GDM1 (cell line): ENCODE measurements at regions not wholly inside any gene's neighbourhood (a gene's known extent, or its start where the extent isn't known, plus 50 kb on each side); places are given as distances from the start of the nearest gene placed in this dataset.
A peak's percentile ranks its signal among the peaks of the same experiment; 100 is the strongest.
"Not testable (repeated sequence)": the region's sequence is repeated elsewhere in the genome, so short reads cannot be mapped to it uniquely, and the experiment has no call there.

Experiments used
- DNase-seq: peaks from one replicate; lab custom pipeline; 2025; lab: John Stamatoyannopoulos, UW

- no peak for DNase-seq
Observed at GRCh38 chr14:71783088-71783487, 149.1 kb upstream of the RGS6 start.

- no peak for DNase-seq
Observed at GRCh38 chr14:71783786-71784185, 148.4 kb upstream of the RGS6 start.

- DNase-seq = no peak
Observed at GRCh38 chr14:71789005-71789404, 143.2 kb upstream of the RGS6 start.

GRCh38 chr14:71799841-71800240, 132.4 kb upstream of the RGS6 start:
- no peak for DNase-seq

GRCh38 chr14:71800878-71801277, 131.4 kb upstream of the RGS6 start:
- DNase-seq = no peak

GRCh38 chr14:71803539-71804260, 128.5 kb upstream of the RGS6 start:
- DNase-seq = no peak

GRCh38 chr14:71804992-71805391, 127.2 kb upstream of the RGS6 start:
- DNase-seq = no peak

- DNase-seq = not testable (repeated sequence)
Observed at GRCh38 chr14:71807049-71807448, 125.2 kb upstream of the RGS6 start.

GRCh38 chr14:71810800-71811199, 121.4 kb upstream of the RGS6 start:
- not testable (repeated sequence) for DNase-seq

- DNase-seq = no peak
Observed at GRCh38 chr14:71812693-71813092, 119.5 kb upstream of the RGS6 start.

GRCh38 chr14:71815110-71815509, 117.1 kb upstream of the RGS6 start:
- no peak for DNase-seq

- DNase-seq = no peak
Observed at GRCh38 chr14:71824816-71825215, 107.4 kb upstream of the RGS6 start.

GRCh38 chr14:71833476-71833875, 98.8 kb upstream of the RGS6 start:
- no peak for DNase-seq

GRCh38 chr14:71834284-71835204, 97.7 kb upstream of the RGS6 start:
- DNase-seq = no peak

GRCh38 chr14:71852181-71852580, 80.0 kb upstream of the RGS6 start:
- no peak for DNase-seq

GRCh38 chr14:71855399-71856036, 76.7 kb upstream of the RGS6 start:
- peak; percentile 16 for DNase-seq

- peak; percentile 2 for DNase-seq
Observed at GRCh38 chr14:71856199-71856919, 75.9 kb upstream of the RGS6 start.

- no peak for DNase-seq
Observed at GRCh38 chr14:71863049-71863448, 69.2 kb upstream of the RGS6 start.

- DNase-seq = no peak
Observed at GRCh38 chr14:71863766-71864165, 68.5 kb upstream of the RGS6 start.
